GM18870 (cell line): ENCODE measurements at regions not wholly inside any gene's neighbourhood (a gene's known extent, or its start where the extent isn't known, plus 50 kb on each side); places are given as distances from the start of the nearest gene placed in this dataset.
"Not testable (repeated sequence)": the region's sequence is repeated elsewhere in the genome, so short reads cannot be mapped to it uniquely, and the experiment has no call there.

Experiments used
- ATAC-seq: cut with Tn5 transposase; IDR thresholded peaks from one replicate; pipeline ENCODE4 v1.9.1; 2021; ENCODE audit warnings: moderate library complexity; ENCODE audit not compliant: unreplicated experiment

DNA sequence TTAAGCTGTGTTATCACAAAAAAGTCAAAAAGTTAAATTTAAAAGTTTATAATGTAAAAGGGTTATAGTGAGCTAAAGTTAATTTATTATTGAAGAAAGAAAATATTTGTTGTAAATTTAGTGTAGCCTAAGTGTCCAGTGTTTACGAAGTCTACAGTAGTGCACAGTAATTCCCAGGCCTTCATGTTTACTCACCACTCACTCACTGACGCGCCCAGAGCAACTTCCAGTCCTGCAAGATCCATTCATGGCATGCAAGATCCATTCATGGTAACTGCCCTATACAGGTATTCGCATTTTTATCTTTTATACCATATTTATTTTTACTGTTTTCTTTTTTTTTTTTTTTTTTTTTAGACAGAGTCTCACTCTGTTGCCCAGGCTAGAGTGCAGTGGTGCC is 69.5 kb downstream of the TPRA1 start:
- no peak for ATAC-seq

- ATAC-seq, result no peak
Measured at GRCh38 chr3:127518456-127519081, 72.0 kb downstream of the TPRA1 start.

DNA sequence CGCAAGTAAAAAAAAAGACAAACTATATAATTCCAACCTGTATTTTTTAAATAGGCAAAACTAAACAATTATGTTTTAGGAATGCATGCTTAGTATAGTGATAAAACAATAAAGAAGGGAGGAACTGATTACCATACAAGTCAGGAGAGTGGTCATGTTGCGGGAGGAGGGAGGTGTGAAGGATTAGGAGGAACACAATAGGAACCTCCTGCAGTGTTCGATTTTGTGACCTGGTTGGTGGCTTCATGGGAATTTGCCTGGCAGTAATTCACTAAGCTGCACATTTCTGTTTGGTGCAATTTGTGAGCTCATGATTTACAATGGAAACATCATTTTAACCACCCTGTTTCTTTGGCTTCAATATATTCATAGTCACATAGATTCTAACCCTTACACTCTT is 78.3 kb downstream of the TPRA1 start:
- ATAC-seq, result no peak

DNA sequence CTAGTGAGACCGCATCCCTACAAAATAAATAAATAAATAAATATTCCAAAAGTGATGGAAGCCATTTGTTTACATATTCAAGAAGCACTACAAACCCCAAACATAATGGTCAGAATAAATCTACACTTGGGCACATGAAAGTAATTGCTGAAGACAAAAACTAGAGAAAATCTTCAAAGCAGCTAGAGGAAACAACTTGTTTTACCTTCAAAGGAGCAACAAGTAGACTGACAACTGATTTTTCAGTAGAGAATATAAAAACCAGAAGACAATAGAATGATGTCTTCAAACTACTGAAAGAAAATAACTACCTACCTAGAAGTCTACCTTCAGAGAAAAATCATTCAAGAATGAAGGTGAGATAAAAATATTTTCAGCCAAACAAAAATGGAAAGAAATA is 89.4 kb downstream of the TPRA1 start:
- ATAC-seq, result no peak

- no peak for ATAC-seq
Measured at GRCh38 chr3:127497676-127498075, 92.9 kb downstream of the TPRA1 start.

DNA sequence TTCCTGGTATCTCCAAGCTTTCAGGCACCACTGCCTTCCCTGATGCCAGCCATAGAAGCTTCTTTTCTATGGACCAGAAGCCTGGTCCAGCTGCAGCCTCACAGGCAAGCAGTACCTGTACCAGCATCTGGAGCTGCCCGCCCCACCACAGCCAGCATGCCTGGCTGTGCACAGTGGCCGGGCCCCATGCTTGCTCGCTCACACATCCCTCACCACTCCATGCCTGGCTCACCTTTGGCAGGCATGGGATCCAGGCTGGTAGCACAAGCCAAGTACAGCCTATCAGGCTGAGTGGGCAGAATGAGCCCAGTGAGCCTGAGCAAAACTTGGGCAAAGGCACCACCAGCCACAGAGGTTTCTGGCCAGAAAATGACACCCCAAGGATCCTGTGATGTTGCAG is 93.4 kb downstream of the TPRA1 start:
- no peak for ATAC-seq

DNA sequence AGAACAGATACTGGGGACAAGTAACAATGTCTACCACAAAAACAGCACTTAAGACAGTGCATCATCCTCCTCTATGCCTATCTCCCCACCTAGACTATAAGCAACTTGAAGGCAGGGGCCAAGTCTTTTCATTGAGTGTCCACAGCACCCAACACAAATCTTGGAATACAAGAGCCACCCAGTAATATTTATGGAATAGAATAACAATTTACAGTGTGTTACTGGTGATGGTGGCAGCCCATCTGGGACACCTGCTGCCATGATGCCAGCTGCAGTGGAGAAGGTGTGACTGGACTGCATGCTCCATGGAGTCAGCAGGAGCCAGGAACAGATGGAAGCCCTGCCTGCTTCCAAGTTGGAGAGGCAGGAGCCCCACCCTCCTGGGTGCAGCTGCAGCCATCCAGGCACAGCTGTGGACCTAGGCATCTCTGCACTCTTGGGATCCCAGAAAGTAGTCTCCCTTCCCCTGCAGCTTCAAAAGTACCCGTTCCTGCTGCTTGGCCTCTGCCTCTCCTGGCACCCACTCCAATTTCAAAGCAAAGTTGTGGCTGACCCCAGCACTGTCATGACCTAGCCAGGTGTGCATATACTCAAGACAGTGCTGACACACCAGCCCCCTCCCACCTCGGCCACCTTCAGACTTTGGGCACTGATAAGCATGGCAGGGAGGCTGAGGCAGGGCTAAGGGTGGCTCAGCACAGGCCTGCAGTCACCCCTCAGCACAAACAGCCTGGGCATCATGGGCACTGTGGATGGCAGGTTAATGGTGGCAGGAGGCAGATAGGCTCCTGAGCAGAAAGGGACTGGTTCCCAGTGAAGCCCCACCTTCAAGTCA is 94.5 kb downstream of the TPRA1 start:
- no peak for ATAC-seq

DNA sequence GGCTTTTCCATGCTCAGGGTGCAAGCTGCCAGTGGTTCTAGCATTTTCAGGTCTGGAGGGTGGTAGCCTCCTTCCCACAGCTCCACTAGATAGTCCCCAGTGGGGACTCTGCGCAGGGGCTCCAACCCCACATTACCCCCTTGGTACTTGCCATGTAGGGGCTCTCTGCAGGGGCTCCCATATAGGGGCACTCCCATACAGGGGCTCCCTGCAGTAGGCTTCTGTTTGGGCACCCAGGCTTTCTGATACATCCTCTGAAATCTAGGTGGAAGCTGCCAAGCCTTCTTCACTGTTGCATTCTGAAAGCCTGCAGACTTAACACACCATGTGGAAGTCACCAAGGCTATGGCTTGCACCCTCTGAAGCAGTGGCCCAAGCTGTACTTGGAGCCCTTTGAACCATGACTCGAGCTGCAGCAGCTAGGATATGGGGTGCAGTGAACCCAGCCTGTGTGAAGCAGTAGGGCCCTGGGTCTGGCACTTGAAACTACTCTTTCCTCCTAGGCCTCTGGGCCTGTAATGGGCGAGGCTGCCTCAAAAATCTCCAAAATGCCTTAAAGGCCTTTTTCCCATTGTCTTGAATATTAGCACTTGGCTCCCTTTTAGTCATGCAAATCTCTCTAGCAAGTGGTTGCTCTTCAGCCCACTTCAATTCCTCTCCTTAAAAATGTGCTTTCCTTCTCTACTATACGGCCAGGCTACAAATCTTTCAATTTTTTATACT is 96.4 kb downstream of the TPRA1 start:
- ATAC-seq, result no peak

DNA sequence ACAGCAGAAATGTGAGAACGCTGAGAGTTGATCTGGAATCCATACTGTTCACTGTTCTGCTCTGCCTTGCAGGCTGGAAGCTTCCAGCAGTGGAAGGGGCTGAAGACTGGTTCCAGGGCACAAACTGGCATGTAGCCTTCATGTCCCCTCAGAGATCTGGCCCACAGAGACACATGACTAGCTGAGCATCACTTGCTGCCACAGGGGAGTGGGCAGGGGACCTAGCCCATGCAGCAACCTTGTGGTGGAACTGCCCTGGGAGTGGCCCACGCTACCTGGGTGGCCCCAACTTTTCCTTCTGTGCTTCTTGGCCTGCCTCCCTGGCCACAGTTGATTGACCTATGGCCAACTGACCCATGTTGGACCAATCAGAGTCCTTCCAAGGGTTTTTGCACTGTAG is 98.1 kb downstream of the TPRA1 start:
- ATAC-seq, result no peak

DNA sequence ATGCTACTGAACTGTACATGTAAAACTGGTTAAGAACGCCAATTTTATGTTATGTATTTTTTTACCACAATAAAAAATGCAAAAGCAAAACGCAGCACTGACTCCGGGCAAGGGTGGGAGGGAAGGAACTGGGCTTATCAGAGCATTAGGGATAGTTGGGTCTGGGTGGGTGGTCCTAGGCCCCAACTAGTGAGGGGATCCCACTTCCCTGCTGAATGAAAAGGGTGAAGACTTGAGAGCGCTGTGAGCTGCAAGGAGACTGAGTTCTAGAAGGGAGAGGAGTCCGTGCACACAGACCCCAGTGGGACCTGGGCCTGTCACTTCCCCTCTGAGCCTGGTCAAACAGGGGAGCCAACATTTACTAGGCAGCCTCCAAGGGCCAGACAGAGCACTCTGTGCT is 98.6 kb downstream of the TPRA1 start:
- no peak for ATAC-seq

- no peak for ATAC-seq
Measured at GRCh38 chr3:127491323-127491722, 99.2 kb downstream of the TPRA1 start.

DNA sequence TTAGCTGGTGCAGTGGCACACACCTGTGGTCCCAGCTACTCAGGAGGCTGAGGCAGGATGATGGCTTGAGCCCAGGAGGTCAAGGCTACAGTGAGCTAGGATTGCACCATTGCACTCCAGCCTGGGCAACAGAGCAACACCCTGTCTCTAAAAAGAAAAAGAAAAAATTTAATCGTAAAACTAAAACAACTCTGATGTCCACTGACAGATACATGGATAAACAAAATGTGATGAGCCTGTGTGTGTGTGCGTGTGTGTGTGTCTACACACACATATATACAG is 99.6 kb downstream of the TPRA1 start:
- not testable (repeated sequence) for ATAC-seq

- no peak for ATAC-seq
Measured at GRCh38 chr3:127490271-127491023, 100.1 kb downstream of the TPRA1 start.

GRCh38 chr3:127489357-127489756 is 101.2 kb downstream of the TPRA1 start:
- ATAC-seq, result no peak

DNA sequence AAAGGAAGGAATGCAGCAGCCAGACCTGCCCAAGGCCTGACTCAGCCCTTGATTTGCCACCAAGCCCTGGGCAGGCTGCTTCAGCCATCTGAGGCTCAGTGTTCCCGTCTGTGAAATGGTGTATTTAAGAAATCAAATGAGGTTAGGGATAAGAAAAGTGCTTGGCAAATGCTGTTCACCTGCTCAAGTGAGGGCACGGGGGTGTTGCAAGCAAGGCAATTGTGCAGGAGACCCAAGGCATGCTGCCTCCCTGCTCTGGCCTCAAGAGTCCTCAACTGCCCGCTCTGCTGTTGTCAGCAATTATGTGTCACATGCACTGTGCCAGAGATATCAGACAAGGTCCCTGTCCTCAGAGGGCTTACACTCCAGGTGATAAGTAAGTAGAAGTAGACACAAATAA is 101.8 kb downstream of the TPRA1 start:
- no peak for ATAC-seq

DNA sequence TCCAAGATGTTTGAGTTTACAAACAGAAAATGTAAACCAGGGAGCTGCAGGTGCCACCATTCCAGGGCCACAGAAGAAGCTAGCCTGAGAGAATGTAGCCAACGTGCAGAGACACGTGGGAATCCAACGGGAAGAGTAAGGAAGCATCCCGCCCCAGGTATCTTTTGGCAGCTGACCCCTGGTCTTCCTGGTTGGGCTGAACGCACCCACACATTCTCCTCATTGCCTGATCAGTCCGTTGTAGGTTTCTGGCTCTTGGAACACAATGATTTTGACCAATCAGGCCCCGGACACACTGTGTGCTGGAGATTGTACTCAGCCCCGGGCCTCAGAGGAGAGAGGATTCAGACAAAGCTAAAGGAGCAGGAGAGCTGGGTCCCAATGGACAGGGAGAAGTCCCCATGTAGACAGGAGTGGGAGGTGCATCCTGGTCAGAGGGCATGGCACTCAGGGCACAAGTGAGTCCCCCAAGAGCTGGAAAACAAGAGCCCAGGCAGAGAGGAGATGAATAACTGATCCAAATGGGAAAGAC is 102.3 kb downstream of the TPRA1 start:
- no peak for ATAC-seq

DNA sequence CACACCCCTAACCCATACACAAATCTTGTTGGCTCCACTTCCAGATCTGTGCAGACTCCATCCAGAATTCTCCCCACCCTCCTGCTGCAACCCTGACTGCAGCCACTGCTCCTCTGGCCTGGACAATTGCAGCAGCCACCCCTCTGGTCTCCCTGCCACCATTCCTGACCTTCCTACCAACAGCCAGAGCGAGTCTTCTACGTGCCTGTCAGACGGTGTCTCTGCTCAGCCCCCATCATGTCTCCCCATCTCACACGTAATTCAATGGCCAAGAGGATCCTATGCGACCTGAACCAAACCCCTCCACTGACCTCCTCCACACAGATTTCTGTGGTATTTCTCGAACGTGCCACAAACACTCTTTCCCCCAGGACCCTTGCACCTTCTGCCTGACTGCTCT is 103.3 kb downstream of the TPRA1 start:
- ATAC-seq, result no peak

GRCh38 chr3:127486321-127486944 is 104.1 kb downstream of the TPRA1 start:
- ATAC-seq, result no peak

GRCh38 chr3:127485396-127486170 is 105.0 kb downstream of the TPRA1 start:
- no peak for ATAC-seq
